T-helper 2 cell (primary cell): ENCODE measurements at regions not wholly inside any gene's neighbourhood (a gene's known extent, or its start where the extent isn't known, plus 50 kb on each side); places are given as distances from the start of the nearest gene placed in this dataset.

ENCODE experiments used
- DNase-seq, 5 experiments: peaks; one replicate each; pipeline versions ENCODE4 v3.0.0 to v3.0.0-alpha.2; 2012 to 2022

DNA sequence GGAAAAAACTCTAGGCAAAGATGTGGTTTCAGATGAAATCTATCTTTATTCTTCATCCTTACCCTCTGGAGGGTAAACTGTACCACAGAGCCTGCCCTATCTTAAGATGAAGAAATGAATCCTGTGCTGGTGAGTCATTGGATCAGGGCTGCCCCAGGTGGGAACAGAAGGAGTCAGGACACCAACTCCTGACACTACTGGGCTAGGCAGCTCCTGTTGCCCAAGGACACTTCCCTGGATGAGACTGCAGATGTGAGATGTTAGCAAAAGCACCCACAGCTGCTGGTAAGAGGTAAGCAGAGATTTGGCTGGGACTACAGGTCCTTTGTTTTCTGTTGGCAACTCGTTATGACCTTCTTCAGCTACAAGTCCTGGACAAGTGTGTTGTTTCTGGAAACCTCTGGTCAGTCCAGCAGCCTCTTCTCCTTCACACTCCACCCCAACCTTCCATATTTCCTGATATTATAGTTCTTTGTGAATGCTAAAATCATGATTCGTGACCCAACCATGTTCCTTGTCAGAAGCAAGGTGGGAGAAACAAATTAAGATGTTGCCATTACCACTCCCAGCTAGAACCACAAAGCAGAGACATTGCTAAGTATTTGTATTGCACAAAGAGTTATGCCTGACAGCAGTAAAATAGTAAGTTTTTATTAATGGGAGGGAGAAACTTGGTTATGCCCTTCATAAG, 104.2 kb upstream of the TGFBR2 start:
- DNase-seq: no peak

DNA sequence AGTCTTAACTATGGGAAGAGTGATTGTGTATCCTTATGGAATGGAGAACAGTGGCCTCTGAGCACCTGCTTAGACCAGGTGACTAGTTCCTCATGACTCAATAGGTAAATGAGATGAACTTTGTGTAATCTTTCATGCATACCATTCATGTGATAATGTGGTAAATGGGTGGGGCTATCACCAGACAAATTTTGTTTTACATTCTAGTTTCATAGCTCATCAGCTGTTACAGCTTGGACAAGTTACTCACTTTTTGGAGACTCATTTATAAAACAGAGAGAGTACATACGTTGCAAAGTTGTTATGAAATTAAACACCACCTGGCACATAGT, 103.7 kb upstream of the TGFBR2 start:
- no peak for DNase-seq

DNA sequence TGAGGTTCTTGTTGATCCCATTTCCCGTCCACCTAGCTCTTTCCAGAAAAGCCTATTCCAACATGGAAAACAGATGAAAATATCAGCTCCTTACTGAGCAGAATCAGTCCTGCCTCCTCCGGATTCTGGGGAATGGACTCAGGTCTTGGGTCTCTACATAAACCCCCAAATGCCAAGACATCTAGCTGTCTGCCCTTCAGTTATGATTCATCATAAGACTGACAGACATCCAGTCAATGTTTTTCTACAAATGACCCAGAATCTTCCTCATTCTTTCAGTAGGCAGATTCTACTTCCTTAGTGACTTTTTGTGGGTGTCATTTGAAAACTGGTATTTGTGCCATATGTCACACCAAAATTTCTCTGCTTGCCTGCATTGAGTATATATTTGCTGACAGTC, 103.0 kb upstream of the TGFBR2 start:
- no peak for DNase-seq

DNA sequence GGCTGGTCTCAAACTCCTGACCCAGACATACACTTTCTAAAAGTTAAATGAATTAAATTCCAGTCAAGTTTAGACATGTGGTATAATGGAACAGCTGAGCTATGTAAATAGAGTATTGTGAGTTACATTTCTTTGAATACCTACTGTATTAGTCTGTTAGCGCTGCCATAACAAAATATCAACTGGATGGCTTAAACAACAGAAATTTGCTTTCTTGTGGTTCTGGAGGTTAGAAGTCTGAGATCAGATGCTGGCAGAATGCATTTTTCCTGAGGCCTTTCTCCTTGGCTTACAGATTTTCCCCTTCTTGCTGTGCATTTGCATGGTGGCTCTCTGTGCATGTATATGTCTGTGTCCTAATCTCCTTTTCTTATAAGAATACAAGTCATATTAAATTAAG, 101.5 kb upstream of the TGFBR2 start:
- no peak for DNase-seq

DNA sequence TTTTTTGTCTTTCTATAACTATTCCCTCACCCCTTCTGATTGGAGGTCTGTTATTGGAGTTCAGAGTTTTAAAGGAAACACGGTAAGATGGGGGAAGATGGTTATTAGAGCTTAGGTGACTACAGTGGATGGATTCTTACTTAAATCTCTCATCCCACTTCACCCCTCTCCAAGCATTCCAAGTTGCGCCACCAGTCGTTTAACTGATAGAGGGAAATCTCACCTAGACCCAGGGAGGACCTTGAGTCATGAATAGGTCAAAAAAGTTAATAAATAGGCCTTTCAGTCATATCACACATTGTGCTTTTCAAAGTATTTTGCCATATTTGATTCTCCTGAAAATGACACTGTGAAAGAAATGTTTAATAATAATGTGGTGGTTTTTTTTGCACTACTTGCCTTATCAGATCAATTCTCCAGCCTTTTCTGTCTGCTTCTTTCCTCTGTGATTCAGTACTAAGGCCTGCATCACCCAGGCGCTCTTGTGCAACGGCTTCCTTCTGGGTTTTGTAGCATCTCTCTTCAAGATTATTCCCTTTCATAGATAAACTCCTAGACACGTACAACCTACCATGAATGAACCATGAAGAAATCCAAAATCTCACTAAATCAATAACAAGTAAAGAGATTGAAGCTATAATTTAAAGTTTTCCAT, 100.4 kb upstream of the TGFBR2 start:
- DNase-seq: no peak

DNA sequence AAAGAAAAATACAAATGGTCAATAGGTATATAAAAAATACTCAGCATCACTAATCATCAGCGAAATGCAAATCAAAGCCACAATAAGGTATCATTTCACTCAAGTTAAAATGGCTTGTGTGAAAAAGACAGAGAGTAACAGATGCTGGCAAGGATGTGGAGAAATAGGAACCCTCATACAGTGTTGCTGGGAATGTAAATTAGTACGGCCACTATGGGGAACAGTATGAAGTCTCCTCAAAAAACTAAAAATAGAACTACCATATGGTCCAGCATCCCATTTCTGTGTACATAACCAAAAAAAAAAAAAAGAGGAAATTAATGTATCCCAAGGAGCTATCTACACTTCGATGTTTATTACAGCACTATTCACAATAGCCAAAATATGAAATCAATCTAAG, 98.1 kb upstream of the TGFBR2 start:
- DNase-seq: no peak

DNA sequence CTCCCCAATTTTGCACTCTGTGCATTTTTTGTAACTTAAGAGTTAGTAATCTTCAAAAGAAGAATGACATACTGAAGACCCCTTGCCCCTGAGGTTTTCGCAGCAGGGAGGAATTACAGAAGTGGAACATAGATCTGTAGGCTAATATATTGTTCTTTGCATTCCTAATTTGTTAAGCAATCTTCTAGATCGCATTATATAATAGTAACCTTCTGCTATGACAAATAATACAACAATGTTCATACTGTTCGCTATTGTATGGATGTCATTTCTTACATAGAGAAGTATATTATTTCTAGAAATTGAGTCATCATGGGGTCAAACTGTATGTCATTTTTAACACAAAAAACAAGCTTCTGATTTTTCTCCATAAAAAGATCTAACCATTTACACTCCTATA, 95.8 kb upstream of the TGFBR2 start:
- no peak for DNase-seq

DNA sequence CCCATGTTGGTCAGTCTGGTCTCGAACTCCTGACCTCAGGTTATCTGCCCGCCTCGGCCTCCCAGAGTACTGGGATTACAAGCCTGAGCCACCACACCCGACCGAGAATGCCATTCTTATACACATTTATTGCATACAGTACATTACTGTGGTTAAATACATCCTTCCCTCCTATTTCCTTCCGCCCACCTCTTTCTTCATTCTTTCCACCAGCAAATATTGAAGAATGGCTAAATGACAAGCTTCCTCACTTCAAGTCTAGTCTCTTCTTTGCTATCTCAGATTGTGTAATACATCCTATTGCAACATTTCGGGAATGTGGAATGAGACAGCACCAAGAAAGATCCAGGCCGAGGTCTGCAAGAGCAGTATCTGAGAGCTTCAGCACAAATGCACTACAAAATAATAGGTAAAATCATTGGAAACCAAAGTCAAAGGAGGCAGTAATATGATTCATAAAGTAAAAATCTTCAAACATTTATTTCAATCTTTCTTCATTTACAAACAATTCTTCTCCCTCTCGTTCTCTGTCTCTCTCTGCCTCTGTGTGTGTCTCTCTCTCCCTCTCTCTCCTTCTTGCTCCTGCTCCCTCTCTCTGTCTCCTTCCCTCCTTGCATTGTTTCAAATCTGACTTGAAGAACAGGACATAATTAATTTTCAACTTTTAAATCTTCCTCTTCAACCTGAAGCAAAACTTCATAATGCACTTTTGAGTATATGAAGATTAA, 94.7 kb upstream of the TGFBR2 start:
- DNase-seq: no peak

DNA sequence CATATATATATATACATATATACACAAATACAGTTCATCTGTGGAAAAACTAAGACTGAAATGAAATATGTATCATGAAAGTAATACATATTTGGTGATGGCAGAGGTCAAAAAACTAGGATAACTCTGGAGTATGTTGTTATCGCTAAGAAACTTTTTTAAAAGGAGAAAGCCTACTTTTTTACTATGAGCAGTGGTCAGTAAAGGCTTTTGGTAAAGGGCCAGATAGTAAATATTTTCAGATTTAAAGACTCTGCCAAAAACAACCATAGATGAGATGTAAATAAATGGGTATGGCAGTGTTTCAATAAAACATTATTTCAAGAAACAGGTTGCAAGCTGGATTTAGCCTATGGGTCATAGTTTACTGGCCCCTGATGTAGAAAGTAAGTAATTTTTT, 93.8 kb upstream of the TGFBR2 start:
- DNase-seq: no peak

DNA sequence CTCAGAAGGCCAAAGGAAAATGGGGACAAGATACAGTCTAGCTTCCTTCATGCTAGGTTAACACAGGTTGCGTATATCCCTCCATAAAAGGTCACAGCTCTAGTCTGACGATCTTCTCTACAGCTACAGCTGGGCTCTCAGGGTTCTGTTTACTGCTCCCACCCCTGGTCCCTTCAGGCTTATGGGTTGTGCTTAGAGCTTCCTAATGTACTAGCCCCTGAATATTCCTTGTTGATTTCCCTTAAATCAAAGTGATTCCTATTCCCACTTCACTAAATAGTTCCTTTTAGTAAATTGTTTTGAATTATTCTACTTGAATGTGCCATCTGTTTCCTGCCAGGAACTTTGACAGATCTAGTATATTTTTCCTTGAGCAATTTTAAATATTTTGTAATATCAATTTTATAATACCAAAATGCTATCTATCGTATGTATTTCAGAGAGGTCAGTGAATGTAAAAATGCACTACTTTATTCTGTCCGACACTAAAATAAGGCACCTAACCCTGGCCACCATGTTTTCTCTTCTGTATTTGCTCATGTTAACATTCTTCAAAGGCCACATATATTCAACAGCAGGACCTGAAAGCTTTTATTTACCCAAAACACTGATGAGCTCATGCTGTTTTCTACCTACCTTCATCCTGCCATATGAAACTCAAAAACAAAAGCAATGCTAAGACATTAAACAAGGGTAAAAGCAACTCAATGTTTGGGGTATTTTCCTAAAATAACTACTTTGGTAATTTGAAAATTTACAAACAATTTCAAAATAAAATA, 92.8 kb upstream of the TGFBR2 start:
- DNase-seq: no peak

DNA sequence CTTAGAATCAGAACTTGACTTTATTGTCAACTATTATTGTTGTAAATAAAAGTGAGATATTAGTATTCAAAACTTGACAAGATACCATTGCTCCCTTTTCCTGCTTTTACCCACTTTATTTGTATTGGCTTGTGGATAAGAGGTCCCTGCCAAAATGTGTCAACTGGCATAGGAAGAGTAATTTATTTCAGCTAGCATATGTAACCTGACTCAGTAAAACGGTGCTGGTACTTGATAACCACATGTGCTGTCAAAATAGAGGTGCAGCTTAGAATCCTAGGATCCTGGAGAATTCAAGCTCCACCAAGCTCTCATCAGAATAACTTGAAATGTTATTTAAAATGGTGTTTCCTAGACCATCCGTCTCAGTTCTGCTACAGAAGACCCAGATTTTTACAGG, 90.2 kb upstream of the TGFBR2 start:
- DNase-seq: no peak

DNA sequence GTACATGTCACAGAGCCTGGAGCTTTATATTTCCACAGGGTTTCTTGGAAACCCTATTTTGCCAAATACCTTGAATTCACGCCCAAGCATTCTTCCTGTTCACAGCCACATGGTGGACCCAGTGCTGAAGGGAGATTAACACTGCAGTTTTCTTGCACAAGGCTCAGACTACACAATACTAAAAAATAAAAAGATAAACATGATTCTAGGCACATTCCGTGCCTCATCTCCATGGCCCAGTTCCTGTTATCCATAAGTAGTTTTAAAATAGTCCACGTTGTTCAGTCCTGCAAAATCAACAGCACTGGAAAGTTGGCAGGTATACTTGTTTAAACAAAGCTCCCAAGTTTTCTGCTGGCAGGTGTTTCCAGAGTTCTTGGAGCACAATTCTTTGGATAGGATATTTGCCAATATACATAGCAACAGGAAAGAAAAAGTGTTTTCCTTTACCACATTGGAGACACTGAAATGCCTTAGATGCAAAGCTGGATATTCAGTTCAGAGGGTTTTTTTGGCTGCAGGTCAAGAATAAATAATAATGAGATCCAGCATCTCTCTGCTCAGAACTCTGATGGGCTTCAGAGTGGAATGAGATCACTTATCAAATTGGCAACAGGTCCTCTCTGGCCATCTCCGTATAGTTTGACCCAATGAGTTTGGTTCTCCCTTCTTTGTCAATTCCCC, 88.1 kb upstream of the TGFBR2 start:
- no peak for DNase-seq

DNA sequence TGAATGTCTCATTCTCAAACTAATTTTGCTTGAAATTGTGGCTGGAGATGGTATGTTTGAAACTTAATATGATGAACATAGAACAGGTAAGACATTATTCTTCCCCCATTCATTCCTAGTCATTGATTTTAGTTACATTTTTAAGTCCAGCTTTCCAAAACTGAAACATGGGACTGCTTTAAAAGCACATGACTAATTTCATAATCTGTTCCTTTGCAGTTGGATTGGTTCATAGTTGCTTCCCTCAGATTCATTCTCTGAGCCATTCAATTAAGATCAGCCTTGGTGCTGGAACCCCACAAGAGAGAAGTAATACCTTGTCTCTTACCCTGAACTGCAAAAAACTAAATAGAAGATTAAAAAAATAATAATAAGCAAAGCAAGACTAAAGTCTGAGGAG, 87.5 kb upstream of the TGFBR2 start:
- DNase-seq: no peak

DNA sequence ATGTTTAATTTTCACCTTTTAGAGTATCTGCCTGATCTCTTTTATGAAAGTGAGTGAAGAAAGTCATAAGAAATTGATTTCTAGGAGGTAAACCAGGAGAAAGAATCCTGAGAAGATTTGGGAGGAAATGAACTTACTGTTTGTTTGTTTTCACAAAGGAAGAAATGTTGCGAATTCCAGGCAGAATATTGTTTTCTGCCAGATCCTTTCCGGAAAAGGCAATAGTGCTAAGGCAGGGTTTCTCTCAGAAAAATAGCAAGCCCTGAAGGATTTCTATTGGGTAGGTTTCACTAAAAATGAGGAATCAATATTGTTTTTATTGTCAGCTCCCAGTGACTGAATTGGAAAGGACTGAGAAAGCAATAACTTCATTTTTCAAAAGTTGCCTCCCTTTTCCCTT, 85.7 kb upstream of the TGFBR2 start:
- DNase-seq: no peak

DNA sequence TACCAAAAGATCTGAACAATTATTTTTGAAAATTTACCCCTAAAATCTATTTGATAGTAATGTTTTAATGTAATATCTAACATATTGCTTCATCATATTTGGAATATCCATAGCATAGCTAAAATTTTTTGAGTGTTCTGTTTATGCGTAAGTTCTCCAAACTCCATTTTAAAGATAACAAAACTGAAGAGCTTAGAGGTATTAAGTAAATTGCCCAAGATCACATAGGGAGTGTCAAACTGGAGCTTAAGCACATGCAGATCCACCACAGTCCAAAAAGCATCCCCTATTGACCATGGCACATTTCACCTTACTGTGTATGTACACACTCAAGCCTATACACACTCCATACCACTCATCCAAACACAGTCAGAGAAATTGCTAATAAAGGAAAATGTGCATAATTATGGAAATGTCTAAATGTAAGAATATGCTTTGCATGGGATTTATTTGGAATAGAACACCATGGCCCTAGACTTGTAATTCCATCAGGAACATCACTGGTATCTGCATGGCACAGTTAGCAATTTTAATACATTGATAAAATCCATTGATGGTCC, 85.2 kb upstream of the TGFBR2 start:
- no peak for DNase-seq

DNA sequence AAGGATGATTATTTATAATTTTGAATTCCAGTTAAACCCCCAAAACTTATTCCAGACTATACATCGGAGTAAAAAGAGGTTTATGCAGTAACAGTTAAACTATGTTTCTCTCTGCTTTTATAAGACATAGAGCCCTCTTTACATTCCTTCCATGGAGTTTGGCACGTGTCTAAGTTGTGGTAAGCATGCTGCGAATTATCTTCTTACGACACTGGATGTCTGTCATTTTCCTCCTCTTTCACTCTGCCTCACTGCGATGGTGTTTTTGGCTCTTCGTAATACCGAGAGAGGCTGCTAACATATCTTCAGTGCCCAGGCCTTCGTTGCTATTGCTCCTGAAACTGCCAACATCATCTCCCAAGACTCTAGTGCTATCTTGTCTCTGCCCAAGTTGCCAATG, 83.9 kb upstream of the TGFBR2 start:
- DNase-seq: no peak

DNA sequence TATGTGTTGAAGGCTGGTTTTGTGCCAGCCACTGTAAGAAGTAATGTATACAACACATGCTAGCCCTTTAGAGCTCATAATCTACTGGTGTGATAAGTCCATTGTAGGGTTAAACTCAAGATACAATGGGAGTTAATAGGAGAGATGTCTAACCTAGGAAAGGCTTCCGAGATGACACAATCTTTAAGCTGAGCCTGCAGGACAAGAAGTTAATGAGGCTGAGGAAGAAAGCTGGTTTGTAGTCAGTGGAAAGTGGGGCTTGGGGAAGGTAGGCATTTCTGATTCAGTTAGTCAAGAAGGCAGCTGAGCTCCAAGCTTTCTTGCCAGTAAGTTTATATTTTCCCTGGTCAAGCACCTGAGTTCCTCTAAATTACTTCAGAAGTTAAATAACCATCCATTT, 83.0 kb upstream of the TGFBR2 start:
- DNase-seq: no peak

DNA sequence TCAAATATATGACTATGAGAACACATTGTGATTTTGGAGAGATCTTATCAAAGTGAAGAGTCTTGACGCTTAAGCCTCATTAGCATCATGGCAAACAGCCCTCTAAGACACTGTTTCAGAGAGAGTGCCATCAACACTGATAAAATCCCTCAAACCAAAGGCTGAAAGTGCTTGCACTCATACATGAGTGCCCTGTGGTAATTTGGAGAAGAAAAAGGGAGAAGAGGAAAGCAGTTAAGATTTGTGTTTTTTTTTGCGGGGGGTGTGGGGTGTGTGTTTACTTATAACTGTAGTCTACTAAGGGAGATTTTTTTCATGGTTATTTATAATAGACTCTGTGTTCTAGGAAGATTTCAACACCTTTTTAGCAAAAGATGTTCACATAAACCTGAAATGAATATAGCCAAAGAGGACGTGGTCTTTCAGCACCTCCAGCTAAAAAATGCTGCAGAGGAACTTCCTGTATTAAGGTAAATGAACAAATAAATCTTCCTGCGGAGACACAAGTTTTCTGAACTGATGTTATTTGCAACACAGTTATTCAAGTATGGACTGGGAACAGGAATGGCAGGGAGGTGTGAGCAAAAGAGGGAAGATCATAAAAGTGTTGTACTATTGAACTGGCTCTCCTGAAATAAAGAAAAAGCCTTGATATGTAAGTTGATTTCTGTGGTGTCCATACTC, 81.9 kb upstream of the TGFBR2 start:
- peak in 1 of 5 experiments; percentile 73 for DNase-seq

DNA sequence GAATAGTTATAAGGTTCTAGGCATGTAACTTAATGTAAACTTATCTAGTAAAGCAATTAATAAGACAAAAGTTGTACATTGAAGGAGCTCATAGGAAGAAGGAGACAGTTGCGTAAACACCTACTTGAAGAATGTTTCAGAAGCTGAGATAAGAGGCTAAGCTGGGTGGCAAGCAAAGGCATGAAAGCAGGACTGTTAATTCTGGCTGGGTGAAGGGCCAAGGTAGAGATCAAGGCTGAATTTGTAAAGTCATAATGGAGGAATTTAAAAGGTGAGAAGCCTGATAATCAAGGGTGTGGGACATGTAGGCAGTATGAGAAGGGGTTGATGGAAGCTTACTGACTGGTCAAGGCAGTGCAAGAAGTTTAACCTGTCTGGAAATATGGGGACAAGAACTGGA, 80.4 kb upstream of the TGFBR2 start:
- no peak for DNase-seq

DNA sequence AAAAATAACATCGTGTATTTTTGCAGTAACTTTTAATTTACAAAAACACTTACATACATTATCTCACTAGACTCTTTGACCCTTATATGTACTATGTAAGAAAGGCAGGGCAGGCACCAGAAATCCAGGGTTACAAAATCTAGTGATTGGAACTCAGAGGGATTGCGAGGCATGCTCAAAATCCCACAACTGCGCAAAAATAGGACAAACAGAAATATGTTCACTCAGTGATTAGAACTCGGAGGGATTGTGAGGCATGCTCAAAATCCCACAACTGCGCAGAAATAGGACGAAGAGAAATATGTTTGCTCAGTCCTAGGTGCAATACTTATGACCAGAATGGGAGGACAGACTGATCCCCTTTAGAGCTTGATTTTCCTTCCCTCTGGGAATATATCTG, 79.2 kb upstream of the TGFBR2 start:
- DNase-seq: no peak

DNA sequence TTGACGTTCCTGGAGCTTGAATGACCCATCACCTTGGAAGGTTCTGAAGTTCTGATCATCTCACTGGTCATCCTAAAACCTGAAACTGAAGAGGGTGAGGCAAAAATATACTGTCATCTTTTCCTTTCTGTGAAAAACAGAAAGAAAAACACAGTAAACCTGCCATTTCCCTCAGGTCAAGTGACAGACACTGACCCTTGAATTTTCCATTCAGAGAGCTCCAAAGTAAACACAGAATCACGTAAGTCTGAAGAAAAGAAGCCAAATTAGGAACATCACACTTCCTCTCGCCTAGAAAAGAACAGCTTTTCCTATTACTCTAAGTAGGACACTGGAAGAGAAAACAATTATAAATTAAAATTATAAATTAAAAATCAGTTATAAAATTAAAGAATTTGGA, 78.7 kb upstream of the TGFBR2 start:
- DNase-seq: no peak

DNA sequence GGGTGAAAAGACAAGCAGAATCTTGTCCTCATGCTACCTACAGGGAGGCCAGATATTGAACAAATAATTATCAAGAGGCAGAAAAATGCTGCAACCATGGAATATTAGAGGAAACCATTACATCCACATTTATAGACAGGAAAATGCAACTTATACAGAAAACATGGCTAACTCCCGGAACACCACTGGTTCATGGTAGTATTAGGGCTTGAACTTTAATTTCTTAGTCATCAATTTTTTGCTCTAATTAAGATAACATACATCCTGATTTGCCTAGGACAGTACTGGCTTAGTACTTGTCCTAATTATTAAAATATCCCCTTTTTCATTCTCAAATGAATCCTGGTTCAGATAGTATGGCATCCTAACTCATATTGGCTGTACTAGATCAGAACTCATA, 76.3 kb upstream of the TGFBR2 start:
- DNase-seq: no peak
